ENCODE measurements at regions not wholly inside any gene's neighbourhood (a gene's known extent, or its start where the extent isn't known, plus 50 kb on each side); places are given as distances from the start of the nearest gene placed in this dataset.

- WGBS, 2 experiments (ENCODE audit: extremely low coverage in 2 of 2, insufficient read length in 1 of 2), result no CpG with 5 or more reads among the region's 4 CpGs
- TF ChIP-seq CTCF (conservative IDR thresholded peaks at IDR 0.05; ENCODE audit: low read depth, low read length), result no peak
- TF ChIP-seq SMC3 (IDR thresholded peaks at IDR 0.05; ENCODE audit: low read depth, low read length), result no peak
- no peak for TF ChIP-seq CEBPB (IDR thresholded peaks at IDR 0.05; ENCODE audit: low read depth, low read length)
- TF ChIP-seq BHLHE40 (IDR thresholded peaks at IDR 0.05; ENCODE audit: low read depth, low read length), result no peak
- TF ChIP-seq FOS (IDR thresholded peaks at IDR 0.05; ENCODE audit: low read depth, low read length), result no peak
- TF ChIP-seq MAFK (IDR thresholded peaks at IDR 0.05; ENCODE audit: low read depth, low read length), result no peak
- no peak for TF ChIP-seq NFE2L2 (IDR thresholded peaks at IDR 0.05; ENCODE audit: low read depth, low read length)
- TF ChIP-seq RAD21 (IDR thresholded peaks at IDR 0.05; ENCODE audit: low read length), result no peak
- no peak for TF ChIP-seq MAZ (IDR thresholded peaks at IDR 0.05; ENCODE audit: borderline replicate concordance, low read depth, low read length)
- no peak for TF ChIP-seq CHD1 (IDR thresholded peaks at IDR 0.05; ENCODE audit: low read depth, low read length)
- no peak for TF ChIP-seq RCOR1 (IDR thresholded peaks at IDR 0.05; ENCODE audit: insufficient replicate concordance, low read length)
- TF ChIP-seq USF2 (IDR thresholded peaks at IDR 0.05; ENCODE audit: low read depth, low read length), result no peak
- TF ChIP-seq POLR2A (IDR thresholded peaks at IDR 0.05; ENCODE audit: low read depth, low read length), result no peak
- no peak for TF ChIP-seq MXI1 (IDR thresholded peaks at IDR 0.05; ENCODE audit: borderline replicate concordance, low read depth, low read length)
- no peak for TF ChIP-seq RFX5 (IDR thresholded peaks at IDR 0.05; ENCODE audit: low read depth, low read length)
- no peak for TF ChIP-seq ELK1 (IDR thresholded peaks at IDR 0.05; ENCODE audit: borderline replicate concordance, low read depth, low read length)
- POLR2A ChIA-PET (ENCODE audit: unreplicated experiment), result no interaction called here
- Histone ChIP-seq H2BK5ac (ENCODE audit: low read depth, low read length, poor library complexity, severe bottlenecking) (no peak overlapping the region), H2AK5ac (ENCODE audit: low read depth, low read length) (no peak overlapping the region), H3K4me2 (ENCODE audit: low read depth, low read length) (no peak overlapping the region), H2BK20ac (ENCODE audit: low read depth, low read length) (no peak overlapping the region), H3K79me1 (ENCODE audit: low read depth in 1 of 2, low read length in 2 of 2) (no peaks in the 10 kb centered on the region), H3K14ac (replicated peaks; ENCODE audit: low read depth, low read length) (no peak overlapping the region), H3K56ac (ENCODE audit: extremely low read depth, insufficient read depth, low read length) (no peak overlapping the region), H3K27ac (ENCODE audit: insufficient read depth, low read length) (no peak overlapping the region), H4K91ac (ENCODE audit: insufficient read depth, low read depth, low read length) (no peak overlapping the region), H3K36me3 (ENCODE audit: control insufficient read depth, insufficient read depth, low read length) (no peaks in the 10 kb centered on the region), H2BK120ac (ENCODE audit: low read depth, low read length) (no peak overlapping the region), H3K9me1 (ENCODE audit: insufficient read depth, low read length) (no peaks in the 10 kb centered on the region), H3K4ac (ENCODE audit: low read depth, low read length) (no peak overlapping the region), H4K20me1 (ENCODE audit: insufficient read depth, low read length) (no peaks in the 10 kb centered on the region), H3K4me3 (ENCODE audit: insufficient read depth, low read depth, low read length) (no peak overlapping the region), H3K23ac (ENCODE audit: low read depth, low read length) (no peak overlapping the region), H2AFZ (replicated peaks; ENCODE audit: low read length, poor library complexity) (no peak overlapping the region), H4K8ac (ENCODE audit: low read depth in 2 of 2, low read length in 2 of 2) (no peak overlapping the region), H4K5ac (ENCODE audit: low read depth, low read length) (no peak overlapping the region), H3K4me1 (ENCODE audit: control insufficient read depth, insufficient read depth, low read length) (no peaks in the 10 kb centered on the region), H2AK9ac (replicated peaks; ENCODE audit: low read depth, low read length, poor library complexity) (no peak overlapping the region), H3K9ac (ENCODE audit: low read depth, low read length) (no peak overlapping the region), H2BK15ac (ENCODE audit: low read depth, low read length) (no peak overlapping the region), H3K9me3 (ENCODE audit: control insufficient read depth, insufficient read depth, low read length) (no peaks in the 10 kb centered on the region), H3K18ac (ENCODE audit: low read depth, low read length) (no peak overlapping the region), H3K27me3 (ENCODE audit: control insufficient read depth, insufficient read depth, low read length) (no peaks in the 10 kb centered on the region)
- ATAC-seq (ENCODE audit: low read depth), result no peak
- intact Hi-C loops (cut with micrococcal nuclease), result no loop called here
- in situ Hi-C loops (cut with MboI; ENCODE audit: low sequenced_read_pairs), result no loop called here
- no TSS peak for BruUV-seq (replicated peaks)
- dilution Hi-C loops (cut with HindIII; ENCODE audit: low sequenced_read_pairs, unreplicated experiment), result no loop called here
- CTCF ChIA-PET, result interaction anchor here (0.5 kb wide), 1 partner anchor 38 kb away, joined by 4 read pairs; no protein-coding TSS in a partner anchor
- no peak for DNase-seq
These were observed 172.6 kb upstream of the PRPS1L1 start for GRCh38 chr7:18200266-18200665.

Data from IMR-90 (cell line).